HepG2 (cell line): ENCODE measurements at regions not wholly inside any gene's neighbourhood (a gene's known extent, or its start where the extent isn't known, plus 50 kb on each side); places are given as distances from the start of the nearest gene placed in this dataset.
"Not testable (repeated sequence)": the region's sequence is repeated elsewhere in the genome, so short reads cannot be mapped to it uniquely, and the experiment has no call there.

Source experiments
- ATAC-seq: fragments of 200-7000 bp; cut with Tn5 transposase; 3 replicates; pipeline ENCODE4 v1.9.1; 2020; ENCODE audit warnings: mild to moderate bottlenecking, moderate library complexity
- BruUV-seq: library from RNA; stranded (reverse); fragments of 400-500 nt; replicated peaks from 2 replicates; lab custom pipeline; 2021; lab: Mats Ljungman, UMichigan
- CTCF ChIA-PET: fragments of 300-600 bp; formaldehyde crosslinking; extraction: SDS; loops from one replicate; lab custom pipeline; 2021; ENCODE audit warnings: low total read pairs, inconsistent platforms, low intra/inter-chr PET ratio; lab: Yijun Ruan, JAX
- POLR2A ChIA-PET: fragments of 350-600 bp; sonication (Branson Sonifier 250); formaldehyde crosslinking; loops from one replicate; lab custom pipeline; 2020; ENCODE audit warnings: antibody characterized with exemption, inconsistent platforms; lab: Yijun Ruan, JAX
- DNase-seq: peaks from one replicate; pipeline ENCODE4 v3.0.0-alpha.2; 2015; ENCODE audit warnings: low spot score
- FAIRE-seq: peaks from 3 replicates; lab custom pipeline; 2011; peaks lifted over from hg19 to GRCh38; lab: Jason Lieb, UNC
- H2AFZ ChIP-seq: one replicate; pipeline ENCODE4 v1.6.1; 2011; ENCODE audit warnings: low read length, inconsistent platforms
- H3K27ac ChIP-seq: fragments of 300-600 bp; 3 replicates; pipeline ENCODE4 v1.8.0; 2011; ENCODE audit warnings: mixed run types, mild to moderate bottlenecking, mixed read lengths, low read length, inconsistent platforms; ENCODE audit not compliant: insufficient read depth; ENCODE audit errors: extremely low read length
- H3K27me3 ChIP-seq, 2 experiments: fragments of 200-600 bp in 1 of 2; 2 replicates in 1 of 2; 3 replicates in 1 of 2; pipeline versions ENCODE4 v1.6.0 to v1.8.0; 2011; ENCODE audit warnings: low read length in 2 of 2, mild to moderate bottlenecking in 2 of 2, moderate library complexity in 2 of 2, inconsistent platforms in 1 of 2; ENCODE audit not compliant: insufficient read depth in 2 of 2, control insufficient read depth in 1 of 2
- H3K36me3 ChIP-seq, 2 experiments: fragments of 200-600 bp in 1 of 2; replicated peaks in 1 of 2; 2 replicates in 1 of 2; 3 replicates in 1 of 2; pipeline versions ENCODE4 v1.5.1 to v1.8.0; 2011; ENCODE audit warnings: low read length in 2 of 2, inconsistent platforms in 1 of 2; ENCODE audit not compliant: insufficient read depth in 2 of 2, control insufficient read depth in 1 of 2
- H3K4me1 ChIP-seq: 2 replicates; pipeline ENCODE4 v1.5.1; 2012; ENCODE audit warnings: low read length, inconsistent platforms; ENCODE audit not compliant: insufficient read depth
- H3K4me2 ChIP-seq: 2 replicates; pipeline ENCODE4 v1.6.0; 2011; ENCODE audit warnings: low read depth, low read length, inconsistent platforms
- H3K4me3 ChIP-seq, 3 experiments: fragments of 200-600 bp in 1 of 3; sonication (generic), shearing (Covaris generic) in 1 of 3; replicated peaks in 1 of 3; 2 replicates each; pipeline ENCODE4 v1.5.1; 2011 to 2016; ENCODE audit warnings: low read length in 3 of 3, inconsistent platforms in 2 of 3, low read depth in 2 of 3, mild to moderate bottlenecking in 2 of 3, control low read depth in 1 of 3, mixed read lengths in 1 of 3; ENCODE audit not compliant: insufficient read depth in 1 of 3
- H3K79me2 ChIP-seq: one replicate; pipeline ENCODE4 v1.6.1; 2011; ENCODE audit warnings: low read length, inconsistent platforms; ENCODE audit not compliant: insufficient read depth
- H3K9ac ChIP-seq: 2 replicates; pipeline ENCODE4 v1.6.0; 2011; ENCODE audit warnings: mild to moderate bottlenecking, low read depth, low read length, inconsistent platforms; ENCODE audit not compliant: insufficient read depth
- H3K9me3 ChIP-seq: 2 replicates; pipeline ENCODE4 v1.5.1; 2012; ENCODE audit warnings: mild to moderate bottlenecking, low read length
- H4K20me1 ChIP-seq: 2 replicates; pipeline ENCODE4 v1.6.0; 2011; ENCODE audit warnings: inconsistent platforms, mild to moderate bottlenecking, low read length, moderate library complexity; ENCODE audit not compliant: insufficient read depth
- ARNT ChIP-seq: fragments of 450-650 bp; IDR thresholded peaks from 2 replicates; pipeline ENCODE4 v1.6.1; 2017
- IKZF1 ChIP-seq: fragments of 450-650 bp; IDR thresholded peaks from 2 replicates; pipeline ENCODE4 v1.7.1; 2016
- LCORL ChIP-seq, 2 experiments: fragments of 450-650 bp in 1 of 2; sonication (generic) in 1 of 2; formaldehyde crosslinking in 1 of 2; IDR thresholded peaks; 2 replicates each; pipeline versions ENCODE4 v1.5.0 to v1.6.1; 2017 to 2020; ENCODE audit warnings: antibody characterized with exemption in 1 of 2, missing genetic modification reagents in 1 of 2
- NBN ChIP-seq: fragments of 450-650 bp; conservative IDR thresholded peaks from 2 replicates; pipeline ENCODE4 v1.6.1; 2017
- PLRG1 ChIP-seq: fragments of 450-650 bp; conservative IDR thresholded peaks from 2 replicates; pipeline ENCODE4 v1.6.1; 2016
- SOX6 ChIP-seq, 2 experiments: fragments of 450-650 bp in 1 of 2; sonication (generic) in 1 of 2; formaldehyde crosslinking in 1 of 2; IDR thresholded peaks; 2 replicates each; pipeline versions ENCODE4 v1.4.0 to v1.6.1; 2017 to 2020; ENCODE audit warnings: antibody characterized with exemption in 1 of 2, mild to moderate bottlenecking in 1 of 2, missing genetic modification reagents in 1 of 2
- TRIM22 ChIP-seq: fragments of 450-650 bp; IDR thresholded peaks from 2 replicates; pipeline ENCODE4 v1.6.1; 2017
- ZNF282 ChIP-seq: fragments of 450-650 bp; IDR thresholded peaks from 2 replicates; pipeline ENCODE4 v1.6.1; 2018; ENCODE audit not compliant: partially characterized antibody
- WGBS: methylation state at CpG from one replicate; pipeline ENCODE4 v1.1.6; 2017; ENCODE audit warnings: low lambda C conversion rate; 5-methylcytosine and 5-hydroxymethylcytosine counted together
- in situ Hi-C: cut with HindIII; loops from 2 replicates; pipeline ENCODE4 v1.10.0; 2017; ENCODE audit warnings: low pct_unique_long_range_greater_than_20kb; ENCODE audit not compliant: extremely low pct_ligation_motif_present
- intact Hi-C: fragments of 100-400 bp; cut with micrococcal nuclease; formaldehyde crosslinking; loops from one replicate; pipeline ENCODE4 v1.10.0; 2022; ENCODE audit not compliant: unreplicated experiment
- TF ChIP-seq, protein P1 (sequence below), 2 experiments: fragments of 450-650 bp in 1 of 2; sonication (generic) in 1 of 2; formaldehyde crosslinking in 1 of 2; IDR thresholded peaks; 2 replicates each; pipeline versions ENCODE4 v1.6.1 to v1.8.0; 2016 to 2022; ENCODE audit warnings: antibody characterized with exemption in 1 of 2, mild to moderate bottlenecking in 1 of 2, missing genetic modification reagents in 1 of 2
- TF ChIP-seq, protein P2 (sequence below): sonication (generic); formaldehyde crosslinking; IDR thresholded peaks from 2 replicates; pipeline ENCODE4 v1.4.0; 2020; ENCODE audit warnings: missing genetic modification reagents

DNA sequence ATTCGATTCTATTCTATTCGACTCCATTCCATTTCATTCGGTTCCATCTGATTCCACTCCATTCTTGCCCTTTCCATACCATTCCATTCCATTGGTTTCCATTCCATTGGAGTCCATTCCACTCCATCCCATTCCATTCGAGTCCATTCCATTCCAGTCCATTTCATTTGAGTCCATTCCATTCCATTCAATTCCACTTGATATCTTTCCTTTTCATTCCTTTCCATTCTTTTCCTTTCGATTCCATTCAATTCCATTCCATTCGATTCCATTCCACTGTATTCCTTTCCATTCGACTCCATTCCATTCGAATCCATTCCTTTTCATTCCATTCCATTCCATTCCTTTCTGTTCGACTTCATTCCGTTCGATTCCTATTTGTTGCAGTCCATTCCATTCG, 2591.8 kb upstream of the TPTE start:
- H3K4me1 ChIP-seq; DNase-seq; H3K9ac ChIP-seq; H3K27ac ChIP-seq; CTCF ChIA-PET; H3K4me3 ChIP-seq; in situ Hi-C loops; H3K79me2 ChIP-seq; H2AFZ ChIP-seq; H3K4me2 ChIP-seq; H3K9me3 ChIP-seq; H3K27me3 ChIP-seq; H3K36me3 ChIP-seq; H4K20me1 ChIP-seq; BruUV-seq; FAIRE-seq; intact Hi-C loops; POLR2A ChIA-PET; ATAC-seq; TF ChIP-seq SOX6, LCORL (CRISPR knock-in tag; IDR thresholded peaks at IDR 0.05): not testable (repeated sequence)
- 12% methylated on average over 12 of the region's 12 CpGs for WGBS
- TF ChIP-seq, protein P1, sequence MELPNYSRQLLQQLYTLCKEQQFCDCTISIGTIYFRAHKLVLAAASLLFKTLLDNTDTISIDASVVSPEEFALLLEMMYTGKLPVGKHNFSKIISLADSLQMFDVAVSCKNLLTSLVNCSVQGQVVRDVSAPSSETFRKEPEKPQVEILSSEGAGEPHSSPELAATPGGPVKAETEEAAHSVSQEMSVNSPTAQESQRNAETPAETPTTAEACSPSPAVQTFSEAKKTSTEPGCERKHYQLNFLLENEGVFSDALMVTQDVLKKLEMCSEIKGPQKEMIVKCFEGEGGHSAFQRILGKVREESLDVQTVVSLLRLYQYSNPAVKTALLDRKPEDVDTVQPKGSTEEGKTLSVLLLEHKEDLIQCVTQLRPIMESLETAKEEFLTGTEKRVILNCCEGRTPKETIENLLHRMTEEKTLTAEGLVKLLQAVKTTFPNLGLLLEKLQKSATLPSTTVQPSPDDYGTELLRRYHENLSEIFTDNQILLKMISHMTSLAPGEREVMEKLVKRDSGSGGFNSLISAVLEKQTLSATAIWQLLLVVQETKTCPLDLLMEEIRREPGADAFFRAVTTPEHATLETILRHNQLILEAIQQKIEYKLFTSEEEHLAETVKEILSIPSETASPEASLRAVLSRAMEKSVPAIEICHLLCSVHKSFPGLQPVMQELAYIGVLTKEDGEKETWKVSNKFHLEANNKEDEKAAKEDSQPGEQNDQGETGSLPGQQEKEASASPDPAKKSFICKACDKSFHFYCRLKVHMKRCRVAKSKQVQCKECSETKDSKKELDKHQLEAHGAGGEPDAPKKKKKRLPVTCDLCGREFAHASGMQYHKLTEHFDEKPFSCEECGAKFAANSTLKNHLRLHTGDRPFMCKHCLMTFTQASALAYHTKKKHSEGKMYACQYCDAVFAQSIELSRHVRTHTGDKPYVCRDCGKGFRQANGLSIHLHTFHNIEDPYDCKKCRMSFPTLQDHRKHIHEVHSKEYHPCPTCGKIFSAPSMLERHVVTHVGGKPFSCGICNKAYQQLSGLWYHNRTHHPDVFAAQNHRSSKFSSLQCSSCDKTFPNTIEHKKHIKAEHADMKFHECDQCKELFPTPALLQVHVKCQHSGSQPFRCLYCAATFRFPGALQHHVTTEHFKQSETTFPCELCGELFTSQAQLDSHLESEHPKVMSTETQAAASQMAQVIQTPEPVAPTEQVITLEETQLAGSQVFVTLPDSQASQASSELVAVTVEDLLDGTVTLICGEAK (IDR thresholded peaks at IDR 0.05) = peak; percentile 16; the same call in 1 of the 2 replicates
- TF ChIP-seq, protein P1 (CRISPR knock-in tag; IDR thresholded peaks at IDR 0.05) = not testable (repeated sequence)
- peak; percentile 78; the same call in 1 of the 2 replicates for TF ChIP-seq SOX6 (IDR thresholded peaks at IDR 0.05)
- TF ChIP-seq ARNT = 0 out of 2 replicates have a peak, but pooled peaks have one; percentile 68
- peak; percentile 27; the same call in 1 of the 2 replicates for TF ChIP-seq TRIM22
- 0 out of 2 replicates have a peak, but pooled peaks have one; percentile 15 for TF ChIP-seq NBN
- TF ChIP-seq, protein P2, sequence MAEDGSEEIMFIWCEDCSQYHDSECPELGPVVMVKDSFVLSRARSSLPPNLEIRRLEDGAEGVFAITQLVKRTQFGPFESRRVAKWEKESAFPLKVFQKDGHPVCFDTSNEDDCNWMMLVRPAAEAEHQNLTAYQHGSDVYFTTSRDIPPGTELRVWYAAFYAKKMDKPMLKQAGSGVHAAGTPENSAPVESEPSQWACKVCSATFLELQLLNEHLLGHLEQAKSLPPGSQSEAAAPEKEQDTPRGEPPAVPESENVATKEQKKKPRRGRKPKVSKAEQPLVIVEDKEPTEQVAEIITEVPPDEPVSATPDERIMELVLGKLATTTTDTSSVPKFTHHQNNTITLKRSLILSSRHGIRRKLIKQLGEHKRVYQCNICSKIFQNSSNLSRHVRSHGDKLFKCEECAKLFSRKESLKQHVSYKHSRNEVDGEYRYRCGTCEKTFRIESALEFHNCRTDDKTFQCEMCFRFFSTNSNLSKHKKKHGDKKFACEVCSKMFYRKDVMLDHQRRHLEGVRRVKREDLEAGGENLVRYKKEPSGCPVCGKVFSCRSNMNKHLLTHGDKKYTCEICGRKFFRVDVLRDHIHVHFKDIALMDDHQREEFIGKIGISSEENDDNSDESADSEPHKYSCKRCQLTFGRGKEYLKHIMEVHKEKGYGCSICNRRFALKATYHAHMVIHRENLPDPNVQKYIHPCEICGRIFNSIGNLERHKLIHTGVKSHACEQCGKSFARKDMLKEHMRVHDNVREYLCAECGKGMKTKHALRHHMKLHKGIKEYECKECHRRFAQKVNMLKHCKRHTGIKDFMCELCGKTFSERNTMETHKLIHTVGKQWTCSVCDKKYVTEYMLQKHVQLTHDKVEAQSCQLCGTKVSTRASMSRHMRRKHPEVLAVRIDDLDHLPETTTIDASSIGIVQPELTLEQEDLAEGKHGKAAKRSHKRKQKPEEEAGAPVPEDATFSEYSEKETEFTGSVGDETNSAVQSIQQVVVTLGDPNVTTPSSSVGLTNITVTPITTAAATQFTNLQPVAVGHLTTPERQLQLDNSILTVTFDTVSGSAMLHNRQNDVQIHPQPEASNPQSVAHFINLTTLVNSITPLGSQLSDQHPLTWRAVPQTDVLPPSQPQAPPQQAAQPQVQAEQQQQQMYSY (CRISPR knock-in tag) = peak; percentile 43; the same call in 1 of the 2 replicates
- peak; percentile 90 for TF ChIP-seq ZNF282
- peak; percentile 67; the same call in 1 of the 2 replicates for TF ChIP-seq LCORL (IDR thresholded peaks at IDR 0.05)
- TF ChIP-seq PLRG1 = peak; percentile 88; the same call in 1 of the 2 replicates
- peak; percentile 83; the same call in 1 of the 2 replicates for TF ChIP-seq IKZF1
